Panc1 (cell line): ENCODE measurements at regions not wholly inside any gene's neighbourhood (a gene's known extent, or its start where the extent isn't known, plus 50 kb on each side); places are given as distances from the start of the nearest gene placed in this dataset.

ENCODE experiments used
- ATAC-seq: fragments of 200-7000 bp; cut with Tn5 transposase; 2 replicates; pipeline ENCODE4 v1.9.1; 2020; ENCODE audit warnings: mild to moderate bottlenecking, moderate library complexity
- BruUV-seq: library from RNA; stranded (reverse); fragments of 400-500 nt; replicated peaks from 2 replicates; lab custom pipeline; 2021; lab: Mats Ljungman, UMichigan
- CTCF ChIA-PET: fragments of 300-600 bp; sonication (Branson Sonifier 250); formaldehyde crosslinking; loops from one replicate; lab custom pipeline; 2022; ENCODE audit warnings: antibody characterized with exemption; lab: Charles Lee
- POLR2A ChIA-PET: fragments of 300-600 bp; sonication (Branson Sonifier 250); formaldehyde crosslinking; loops from one replicate; lab custom pipeline; 2022; ENCODE audit warnings: antibody characterized with exemption; lab: Charles Lee
- DNase-seq: peaks from one replicate; pipeline ENCODE4 v3.0.0-alpha.2; 2010; ENCODE audit warnings: low read depth, low spot score
- H3K27ac ChIP-seq: 2 replicates; pipeline ENCODE4 v1.5.1; 2011; ENCODE audit warnings: mild to moderate bottlenecking, low read length, inconsistent platforms
- H3K27me3 ChIP-seq: fragments of 200-500 bp; sonication (Bioruptor generic); 2 replicates; pipeline ENCODE4 v1.6.0; 2014; ENCODE audit warnings: low read length, inconsistent platforms; ENCODE audit not compliant: control insufficient read depth, insufficient read depth
- H3K36me3 ChIP-seq: fragments of 200-500 bp; sonication (Bioruptor generic); 2 replicates; pipeline ENCODE4 v1.5.1; 2014; ENCODE audit warnings: inconsistent platforms, mild to moderate bottlenecking, low read length, moderate library complexity; ENCODE audit not compliant: control insufficient read depth, insufficient read depth
- H3K4me1 ChIP-seq: 2 replicates; pipeline ENCODE4 v1.5.1; 2011; ENCODE audit warnings: inconsistent platforms, mild to moderate bottlenecking, low read length, moderate library complexity; ENCODE audit not compliant: control insufficient read depth, insufficient read depth
- H3K4me3 ChIP-seq, 2 experiments: 2 replicates each; pipeline ENCODE4 v1.5.1; 2011 to 2012; ENCODE audit warnings: low read depth in 2 of 2, low read length in 2 of 2, mild to moderate bottlenecking in 2 of 2, inconsistent platforms in 1 of 2, moderate library complexity in 1 of 2
- H3K9me3 ChIP-seq: fragments of 200-500 bp; sonication (Bioruptor generic); 2 replicates; pipeline ENCODE4 v1.5.1; 2014; ENCODE audit warnings: low read depth, mild to moderate bottlenecking, inconsistent platforms, low read length, moderate library complexity; ENCODE audit not compliant: control insufficient read depth, insufficient read depth
- CTCF ChIP-seq: fragments of 450-650 bp; IDR thresholded peaks from 2 replicates; pipeline ENCODE4 v1.5.1; 2017; ENCODE audit warnings: mild to moderate bottlenecking
- POLR2AphosphoS5 ChIP-seq: IDR thresholded peaks from 2 replicates; pipeline ENCODE4 v1.6.1; 2012; ENCODE audit warnings: mild to moderate bottlenecking, low read depth, low read length, moderate library complexity
- REST ChIP-seq, 2 experiments: IDR thresholded peaks; 2 replicates each; pipeline ENCODE4 v1.6.1; 2011 to 2012; ENCODE audit warnings: low read depth in 2 of 2, control low read depth in 1 of 2, low read length in 1 of 2, mild to moderate bottlenecking in 1 of 2, moderate library complexity in 1 of 2; ENCODE audit not compliant: insufficient read depth in 1 of 2
- SIN3A ChIP-seq: IDR thresholded peaks from 2 replicates; pipeline ENCODE4 v1.6.1; 2012; ENCODE audit warnings: low read depth, mild to moderate bottlenecking, low read length, moderate library complexity, borderline replicate concordance; ENCODE audit not compliant: insufficient read depth
- TCF7L2 ChIP-seq: IDR thresholded peaks from 2 replicates; pipeline ENCODE4 v1.6.1; 2011; ENCODE audit warnings: mild to moderate bottlenecking, low read depth, low read length, inconsistent platforms
- in situ Hi-C: cut with HindIII; loops from 2 replicates; pipeline ENCODE4 v1.10.0; 2016; ENCODE audit warnings: low sequenced_read_pairs, low pct_unique_long_range_greater_than_20kb
- intact Hi-C: fragments of 100-400 bp; cut with micrococcal nuclease; formaldehyde crosslinking; loops from one replicate; pipeline ENCODE4 v1.10.0; 2022; ENCODE audit not compliant: unreplicated experiment

GRCh38 chr9:87063871-87064270 lies 116.6 kb upstream of the GAS1 start:
- H3K36me3 ChIP-seq, result no peaks in the 10 kb centered on the region
- intact Hi-C loops (no loop called here), in situ Hi-C loops (no loop called here)
- POLR2A ChIA-PET, result no interaction called here
- no peak overlapping the region for H3K27ac ChIP-seq
- no peaks in the 10 kb centered on the region for H3K4me1 ChIP-seq
- no peaks in the 10 kb centered on the region for H3K9me3 ChIP-seq
- no peak for DNase-seq
- BruUV-seq, result no TSS peak
- no peaks in the 10 kb centered on the region for H3K27me3 ChIP-seq
- CTCF ChIA-PET, result no interaction called here
- ATAC-seq, result no peak
- H3K4me3 ChIP-seq, result no peak overlapping the region
- TF ChIP-seq REST (IDR thresholded peaks at IDR 0.05; ENCODE audit: insufficient read depth in 1 of 2, low read depth in 2 of 2, low read length in 1 of 2) (no peak), POLR2AphosphoS5 (no peak), SIN3A (no peak), TCF7L2 (no peak)

- Histone ChIP-seq H3K27me3 (no peaks in the 10 kb centered on the region), H3K4me3 (no peak overlapping the region), H3K27ac (no peak overlapping the region), H3K4me1 (no peaks in the 10 kb centered on the region), H3K36me3 (no peaks in the 10 kb centered on the region), H3K9me3 (no peaks in the 10 kb centered on the region)
- no peak for TF ChIP-seq CTCF
- TF ChIP-seq SIN3A, result no peak
- TF ChIP-seq REST (IDR thresholded peaks at IDR 0.05; ENCODE audit: insufficient read depth in 1 of 2, low read depth in 2 of 2, low read length in 1 of 2), result no peak
- TF ChIP-seq TCF7L2, result no peak
- TF ChIP-seq POLR2AphosphoS5, result no peak
- intact Hi-C loops (no loop called here), in situ Hi-C loops (no loop called here)
- ChIA-PET CTCF (no interaction called here), POLR2A (no interaction called here)
- no peak for ATAC-seq
- no TSS peak for BruUV-seq
- DNase-seq, result no peak
Measured at GRCh38 chr9:87064311-87064710, 117.0 kb upstream of the GAS1 start.
